Ovary (tissue), 7 donors: ENCODE measurements at regions not wholly inside any gene's neighbourhood (a gene's known extent, or its start where the extent isn't known, plus 50 kb on each side); places are given as distances from the start of the nearest gene placed in this dataset.

Experiments
- DNase-seq, 5 donors: peaks; one replicate each; pipeline ENCODE4 v3.0.0-alpha.2; 2019 to 2020
- H3K27ac ChIP-seq, 2 donors: fragments of 200-600 bp; one replicate each; pipeline versions ENCODE4 v1.5.1 to v1.8.0; 2019 to 2022
- H3K27me3 ChIP-seq: fragments of 200-600 bp; one replicate; pipeline ENCODE4 v1.8.0; 2022
- H3K36me3 ChIP-seq: fragments of 200-600 bp; sonication (generic); one replicate; pipeline ENCODE4 v1.5.1; 2019
- H3K4me1 ChIP-seq: one replicate; pipeline ENCODE4 v1.8.1; 2013; ENCODE audit warnings: mild to moderate bottlenecking, moderate library complexity; ENCODE audit not compliant: insufficient read depth
- H3K4me3 ChIP-seq: fragments of 200-600 bp; sonication (generic); one replicate; pipeline ENCODE4 v1.5.1; 2017
- H3K9me3 ChIP-seq, 2 donors: fragments of 200-600 bp in 1 of 2; sonication (generic) in 1 of 2; one replicate each; pipeline versions ENCODE4 v1.5.1 to v1.8.1; 2013 to 2019; ENCODE audit warnings: mild to moderate bottlenecking in 1 of 2, moderate library complexity in 1 of 2
- CTCF ChIP-seq, 3 donors: fragments of 450-650 bp in 2 of 3; fragments of 200-600 bp in 1 of 3; IDR thresholded peaks; one replicate each; pipeline versions ENCODE4 v1.5.1 to v1.8.0; 2016 to 2022; ENCODE audit warnings: antibody characterized with exemption in 3 of 3, mild to moderate bottlenecking in 1 of 3
- EP300 ChIP-seq: sonication (generic); formaldehyde crosslinking; IDR thresholded peaks from one replicate; pipeline ENCODE4 v1.6.1; 2017; ENCODE audit warnings: antibody characterized with exemption
- POLR2A ChIP-seq: fragments of 450-650 bp; IDR thresholded peaks from one replicate; pipeline ENCODE4 v1.6.1; 2017; ENCODE audit warnings: antibody characterized with exemption, mild to moderate bottlenecking, moderate library complexity
- WGBS, 3 donors: extraction: QIAGEN DNeasy Blood & Tissue Kit in 1 of 3; methylation state at CpG; one replicate each; pipeline versions ENCODE4 v1.1.5 to v1.1.7; 2013 to 2017; 5-methylcytosine and 5-hydroxymethylcytosine counted together
- intact Hi-C, 4 donors: fragments of 100-400 bp; cut with DNase I; formaldehyde crosslinking; loops; one replicate each; pipeline versions ENCODE4 v1.11.0 to v1.15.1; 2022 to 2023
- donor health status: DM: no; HTN: no; CAD: no; lungs with moderate emphysema.
- donor health status: DM: no; HTN: no; CAD: no.
- donor health status: Bipolar disorder and iron deficiency.
- donor health status: DM: no; HTN: no; CAD: no.
- donor health status: DM: yes; HTN: yes; CAD: no.

- Histone ChIP-seq H3K36me3 (no peaks in the 10 kb centered on the region), H3K9me3 (no peaks in the 10 kb centered on the region), H3K27me3 (no peaks in the 10 kb centered on the region), H3K4me3 (no peak overlapping the region), H3K27ac (no peak overlapping the region), H3K4me1 (no peaks in the 10 kb centered on the region)
- intact Hi-C loops: no loop called here
- no peak for DNase-seq
- no peak for TF ChIP-seq EP300
- WGBS, 3 donors: 91 to 95% (median 91%) methylated on average over 6 of the region's 6 CpGs
Observed at GRCh38 chr20:52017669-52018317, 173.8 kb downstream of the ZFP64 start.

- Histone ChIP-seq H3K36me3 (no peaks in the 10 kb centered on the region), H3K4me3 (no peak overlapping the region), H3K9me3 (no peaks in the 10 kb centered on the region), H3K27ac (no peak overlapping the region), H3K4me1 (no peaks in the 10 kb centered on the region), H3K27me3 (no peaks in the 10 kb centered on the region)
- no peak for TF ChIP-seq POLR2A
- no peak for TF ChIP-seq EP300
- TF ChIP-seq CTCF (IDR thresholded peaks at IDR 0.05): no peak
- 82 to 89% (median 86%) methylated on average over 5 of the region's 5 CpGs for WGBS, 3 donors
- DNase-seq: no peak
- intact Hi-C loops: no loop called here
Observed at GRCh38 chr20:52016022-52016421, 175.6 kb downstream of the ZFP64 start.

GRCh38 chr20:52015155-52015554 is 176.4 kb downstream of the ZFP64 start:
- H3K9me3 ChIP-seq: no peaks in the 10 kb centered on the region
- H3K27me3 ChIP-seq: no peaks in the 10 kb centered on the region
- H3K4me1 ChIP-seq: no peaks in the 10 kb centered on the region
- WGBS, 3 donors: 48 to 61% (median 61%) methylated on average over 5 of the region's 5 CpGs
- intact Hi-C loops: no loop called here
- H3K4me3 ChIP-seq: no peak overlapping the region
- H3K27ac ChIP-seq: no peak overlapping the region
- no peaks in the 10 kb centered on the region for H3K36me3 ChIP-seq
- TF ChIP-seq POLR2A (no peak), CTCF (IDR thresholded peaks at IDR 0.05) (no peak), EP300 (no peak)
- no peak for DNase-seq

GRCh38 chr20:52012079-52012478 is 179.5 kb downstream of the ZFP64 start:
- intact Hi-C loops: no loop called here
- H3K27me3 ChIP-seq: no peaks in the 10 kb centered on the region
- no peak for DNase-seq
- no peak overlapping the region for H3K27ac ChIP-seq
- TF ChIP-seq EP300 (no peak), CTCF (IDR thresholded peaks at IDR 0.05) (no peak)
- WGBS, 3 donors: 32 to 38% (median 35%) methylated on average over 5 of the region's 5 CpGs
- no peak overlapping the region for H3K4me3 ChIP-seq
- no peaks in the 10 kb centered on the region for H3K9me3 ChIP-seq
- H3K4me1 ChIP-seq: no peaks in the 10 kb centered on the region
- H3K36me3 ChIP-seq: no peaks in the 10 kb centered on the region

GRCh38 chr20:52011093-52011492 is 180.5 kb downstream of the ZFP64 start:
- TF ChIP-seq CTCF (IDR thresholded peaks at IDR 0.05) (no peak), EP300 (no peak)

More at GRCh38 chr20:52011093-52011492, 180.5 kb downstream of the ZFP64 start:
- Histone ChIP-seq H3K36me3 (no peaks in the 10 kb centered on the region), H3K27ac (no peak overlapping the region), H3K4me3 (no peak overlapping the region), H3K27me3 (no peaks in the 10 kb centered on the region), H3K4me1 (no peaks in the 10 kb centered on the region), H3K9me3 (no peaks in the 10 kb centered on the region)
- DNase-seq: no peak
- intact Hi-C loops: no loop called here
- WGBS, 3 donors: 73 to 92% (median 92%) methylated on average over 3 of the region's 3 CpGs
